ENCODE measurements at regions not wholly inside any gene's neighbourhood (a gene's known extent, or its start where the extent isn't known, plus 50 kb on each side); places are given as distances from the start of the nearest gene placed in this dataset.

DNA sequence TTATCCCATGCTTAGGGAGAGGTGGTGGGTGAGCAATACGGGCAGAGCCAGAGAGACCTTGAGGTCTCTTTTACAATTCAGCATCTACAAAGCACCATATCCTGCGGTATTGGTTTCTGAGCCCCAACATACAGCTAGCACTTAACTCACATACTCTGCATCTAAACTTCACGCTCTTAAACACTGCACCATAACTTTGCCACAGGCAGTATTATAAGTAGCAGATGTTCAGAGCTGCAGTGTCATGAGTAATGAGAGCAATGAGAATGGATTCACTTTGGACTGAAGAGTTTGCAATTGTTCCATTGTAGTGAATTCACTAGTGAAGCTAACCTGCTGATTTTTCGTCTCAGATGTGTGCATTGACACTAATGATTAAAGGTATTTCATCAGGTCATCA is 93.8 kb downstream of the HS3ST1 start:
- no peak for TF ChIP-seq SUZ12 (IDR thresholded peaks at IDR 0.05; ENCODE audit: extremely low read depth, insufficient read depth, insufficient read length)
- no peak for TF ChIP-seq ZNF274 (IDR thresholded peaks at IDR 0.05; ENCODE audit: low read depth, low read length)

All from NT2/D1 (cell line).